Stimulated activated CD4-positive, alpha-beta T cell treated with anti-CD3 and anti-CD28 coated beads, Interleukin-1b, Interleukin-23, amount 100 ng/mL, for 1 hour (primary cell): ENCODE measurements at regions not wholly inside any gene's neighbourhood (a gene's known extent, or its start where the extent isn't known, plus 50 kb on each side); places are given as distances from the start of the nearest gene placed in this dataset.

ENCODE experiments used
- DNase-seq, 2 donors: peaks; one replicate each; pipeline ENCODE4 v3.0.0-alpha.2; 2020; ENCODE audit warnings: low read depth in 2 of 2

DNA sequence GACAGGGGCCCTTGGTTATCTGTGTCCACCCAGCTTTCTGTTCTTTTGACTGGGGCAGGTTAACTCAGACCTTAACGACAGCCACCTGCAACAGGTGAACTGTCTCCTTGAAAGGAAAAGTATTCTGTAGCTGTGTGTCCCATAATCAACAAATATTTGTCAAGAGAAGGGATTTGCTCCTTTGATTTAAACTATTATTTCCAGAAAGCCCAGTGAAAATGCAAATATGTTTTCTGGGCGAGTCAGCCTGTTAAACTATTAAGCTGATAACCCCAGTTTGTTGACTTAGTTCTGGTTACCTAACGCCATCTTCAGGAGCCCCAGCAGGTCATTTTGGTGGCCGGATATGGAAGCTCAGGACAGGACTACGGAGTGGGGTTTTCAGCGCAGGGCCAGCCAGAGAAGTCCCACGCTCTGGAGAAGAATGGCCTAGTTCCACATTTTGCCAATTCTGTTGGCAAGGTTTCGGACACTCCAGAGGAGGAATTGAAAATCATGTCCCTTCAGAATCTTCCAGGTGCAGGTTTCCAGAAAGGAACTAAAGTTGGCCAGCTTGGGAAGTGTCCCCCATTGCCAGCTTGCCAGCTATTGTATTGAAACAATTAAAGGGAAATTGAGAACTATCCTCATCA, 54.5 kb downstream of the ADRA2A start:
- DNase-seq: no peak

GRCh38 chr10:111137007-111137406, 60.2 kb downstream of the ADRA2A start:
- no peak for DNase-seq

DNA sequence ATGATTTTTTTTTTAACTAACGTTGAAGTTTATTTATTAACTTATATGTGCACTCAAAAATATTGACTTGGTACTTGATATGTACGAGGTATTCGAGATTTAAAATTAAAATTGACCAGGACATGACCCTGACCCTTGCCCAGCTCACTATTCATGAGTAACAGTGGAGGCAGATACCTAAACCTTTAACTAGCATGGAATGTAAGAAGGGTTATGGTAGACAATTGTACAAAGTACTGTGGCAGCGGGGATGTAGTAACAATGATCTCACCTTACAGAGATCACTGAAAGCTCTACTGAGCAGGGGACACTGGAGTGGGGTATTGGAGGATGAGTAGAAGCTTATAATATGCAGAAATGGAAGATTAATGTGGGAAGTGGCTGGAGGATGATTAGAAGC, 60.8 kb downstream of the ADRA2A start:
- no peak for DNase-seq

- DNase-seq: no peak
Measured at GRCh38 chr10:111138544-111138943, 61.7 kb downstream of the ADRA2A start.

DNA sequence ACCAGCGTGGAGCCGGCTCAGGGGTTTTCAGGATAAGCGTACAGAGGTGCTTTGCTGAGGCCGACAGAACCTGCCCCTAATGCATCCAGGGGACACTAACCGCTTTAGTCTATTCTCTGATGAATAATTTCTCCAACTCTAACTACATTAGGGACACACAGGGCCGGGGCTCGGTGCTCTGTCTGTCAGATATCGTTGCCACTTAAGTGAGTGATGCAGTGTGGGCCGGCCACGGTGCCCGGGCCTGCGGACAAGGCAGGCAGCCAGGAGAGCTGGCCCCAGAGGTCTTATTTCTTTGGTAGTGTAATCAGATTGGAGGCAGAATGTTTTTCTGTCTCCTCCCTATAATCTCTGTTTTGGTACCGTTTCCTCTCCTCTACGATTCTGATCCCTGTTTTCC, 62.7 kb downstream of the ADRA2A start:
- no peak for DNase-seq

DNA sequence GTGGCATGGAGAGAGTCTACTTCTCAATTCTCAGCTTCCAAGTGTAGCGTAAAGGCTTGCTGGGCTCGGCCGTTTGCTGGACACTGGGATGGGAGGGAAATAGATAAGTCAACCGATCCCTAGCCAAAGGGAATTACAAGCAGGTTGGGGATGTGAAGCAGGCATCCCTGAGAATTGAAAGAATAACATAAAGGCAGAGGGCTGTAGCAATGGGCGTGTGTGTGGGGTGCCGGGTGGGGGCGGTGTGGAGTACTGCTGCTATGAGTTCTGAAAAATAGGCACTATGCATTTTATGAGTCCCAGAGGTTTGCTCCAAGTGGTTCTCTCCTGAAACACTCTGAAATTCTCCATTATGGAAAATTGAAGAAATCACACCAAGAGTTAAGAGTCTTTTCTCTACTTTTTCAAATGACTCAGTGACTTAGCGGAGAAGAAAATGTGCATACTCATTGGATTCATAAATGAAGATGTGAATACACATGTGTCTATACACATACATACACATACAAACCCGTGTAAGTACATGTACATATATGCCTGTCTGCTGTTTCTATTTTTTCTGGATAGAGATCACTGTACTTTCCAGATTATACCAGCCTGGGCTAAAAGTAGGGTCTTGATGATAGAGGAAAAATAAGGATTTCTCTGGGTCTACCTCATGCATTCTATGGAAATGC, 65.4 kb downstream of the ADRA2A start:
- DNase-seq: no peak

DNA sequence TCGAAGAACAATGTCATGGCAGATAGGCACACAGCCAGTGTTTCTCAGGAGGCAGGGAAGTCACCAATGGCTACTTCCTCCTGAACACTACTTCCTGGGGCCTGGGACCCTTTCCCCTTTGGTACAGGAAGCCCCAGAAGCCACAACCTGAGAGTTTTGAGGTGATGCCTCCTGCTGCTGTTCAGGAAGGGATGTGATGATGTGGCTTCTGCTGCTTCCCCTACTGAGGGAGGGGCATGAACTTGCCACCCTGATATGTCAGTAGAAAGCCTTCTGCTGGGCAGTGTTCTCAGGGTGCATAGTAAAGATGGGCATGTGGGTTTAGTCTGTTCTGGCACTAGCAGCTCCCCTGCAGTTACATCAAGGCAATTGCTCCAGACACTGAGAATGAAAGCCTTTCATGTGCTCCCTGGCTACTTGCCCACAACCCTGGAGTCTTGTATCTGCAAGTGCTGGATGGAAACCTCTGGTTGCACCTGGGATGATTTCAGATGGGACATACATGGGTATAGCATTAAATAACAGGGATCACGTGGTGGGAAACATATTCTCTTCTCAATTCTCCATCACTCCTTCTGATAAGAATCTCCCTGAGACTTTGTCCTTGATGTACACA, 69.3 kb downstream of the ADRA2A start:
- DNase-seq: no peak

- no peak for DNase-seq
Measured at GRCh38 chr10:111148025-111148424, 71.2 kb downstream of the ADRA2A start.

DNA sequence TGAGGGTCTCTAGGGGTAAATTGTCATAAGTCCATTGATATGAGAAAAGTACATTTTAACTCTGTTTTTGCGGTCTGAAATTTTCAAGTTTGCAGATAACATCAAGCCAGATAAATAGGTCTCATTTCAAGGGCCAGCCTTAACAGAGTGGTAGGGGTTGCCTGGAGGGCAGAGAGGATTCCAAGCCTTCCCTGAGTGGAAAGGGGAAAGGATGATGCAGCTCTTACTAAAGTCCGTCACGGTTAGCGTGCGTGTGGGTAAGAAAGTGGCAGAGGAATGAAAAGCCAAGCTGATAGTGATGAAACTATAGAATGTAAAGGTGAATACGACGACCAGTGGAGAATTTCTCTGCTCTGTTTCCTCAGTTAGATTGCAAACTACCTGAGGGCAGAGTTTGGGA, 71.6 kb downstream of the ADRA2A start:
- DNase-seq: no peak

DNA sequence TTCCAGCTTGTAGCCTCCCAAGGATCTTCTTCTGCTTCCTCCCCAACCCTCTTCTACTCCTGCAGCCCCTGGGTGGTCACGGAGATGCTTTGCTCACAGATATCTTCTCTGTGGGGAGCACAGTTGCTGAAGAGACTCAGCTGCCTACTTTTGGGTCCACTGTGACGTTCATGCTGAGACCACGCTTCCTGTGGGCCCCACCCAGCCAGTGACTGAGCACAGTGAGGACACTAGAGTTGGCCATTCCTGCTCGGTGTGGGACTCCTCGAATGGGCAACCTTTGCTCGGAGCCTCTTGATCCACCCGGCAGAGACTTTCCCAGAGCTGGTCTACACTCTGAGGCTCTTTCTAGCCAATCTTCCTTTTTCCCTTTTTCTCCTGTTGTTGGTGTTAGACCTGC, 73.9 kb downstream of the ADRA2A start:
- no peak for DNase-seq

GRCh38 chr10:111151595-111152307, 74.9 kb downstream of the ADRA2A start:
- DNase-seq: no peak

DNA sequence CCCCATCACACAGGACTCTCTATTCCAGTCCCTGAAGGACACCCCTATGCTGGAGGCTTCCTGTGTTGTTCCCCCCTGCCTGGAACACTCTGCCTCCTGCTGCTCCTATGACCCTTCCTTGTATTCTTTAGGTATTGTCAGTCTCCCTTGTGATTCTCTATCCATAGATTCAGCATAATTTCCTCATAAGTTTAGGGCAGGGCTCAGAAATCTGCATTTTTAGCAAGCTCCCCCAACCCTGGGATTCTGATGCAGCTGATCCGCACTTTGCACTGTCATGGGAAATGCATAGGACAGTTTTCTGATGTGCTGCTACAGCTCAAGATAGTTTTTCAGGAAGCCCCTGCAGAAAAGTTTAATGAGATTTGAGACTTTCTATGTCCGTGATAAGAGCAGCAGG, 79.9 kb downstream of the ADRA2A start:
- no peak for DNase-seq

GRCh38 chr10:111158595-111158994, 81.8 kb downstream of the ADRA2A start:
- DNase-seq: no peak

DNA sequence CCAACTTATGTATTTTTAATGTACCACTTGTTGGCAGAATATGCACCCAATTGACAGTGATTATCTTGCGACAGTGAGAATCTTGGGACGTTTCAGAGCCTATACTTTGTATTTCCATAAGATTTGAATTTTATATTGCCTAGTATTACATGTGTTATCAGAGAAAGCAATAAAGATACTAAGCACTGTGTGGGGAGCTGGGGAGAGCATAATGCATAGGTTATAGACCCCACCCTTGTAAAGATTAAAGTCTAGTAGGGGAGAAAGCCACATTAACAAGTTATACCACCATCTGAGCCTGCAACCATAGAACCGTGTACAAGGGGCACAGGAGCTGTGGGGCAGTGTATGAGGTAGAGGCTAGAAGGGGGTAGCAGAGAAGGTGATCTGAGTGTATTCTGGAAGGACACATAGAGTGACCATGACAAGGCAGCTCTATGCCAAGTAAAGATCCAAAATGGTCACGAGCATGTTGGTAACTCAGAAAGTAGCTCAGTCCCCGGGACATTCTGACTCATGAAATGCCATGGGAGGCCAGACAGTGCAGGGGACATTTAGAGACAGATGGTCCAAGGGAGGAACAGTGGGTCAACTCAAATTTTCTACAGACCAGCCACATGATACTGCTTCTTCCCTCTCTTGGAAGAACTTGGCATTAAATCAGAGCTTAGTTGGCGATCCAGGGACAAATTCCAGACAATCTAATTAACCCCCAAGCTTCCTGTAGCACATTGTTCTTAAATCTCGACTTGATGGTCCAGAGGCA, 84.5 kb downstream of the ADRA2A start:
- DNase-seq: no peak

- no peak for DNase-seq
Measured at GRCh38 chr10:111171183-111171582, 94.4 kb downstream of the ADRA2A start.

GRCh38 chr10:111175787-111176186, 99.0 kb downstream of the ADRA2A start:
- DNase-seq: no peak

DNA sequence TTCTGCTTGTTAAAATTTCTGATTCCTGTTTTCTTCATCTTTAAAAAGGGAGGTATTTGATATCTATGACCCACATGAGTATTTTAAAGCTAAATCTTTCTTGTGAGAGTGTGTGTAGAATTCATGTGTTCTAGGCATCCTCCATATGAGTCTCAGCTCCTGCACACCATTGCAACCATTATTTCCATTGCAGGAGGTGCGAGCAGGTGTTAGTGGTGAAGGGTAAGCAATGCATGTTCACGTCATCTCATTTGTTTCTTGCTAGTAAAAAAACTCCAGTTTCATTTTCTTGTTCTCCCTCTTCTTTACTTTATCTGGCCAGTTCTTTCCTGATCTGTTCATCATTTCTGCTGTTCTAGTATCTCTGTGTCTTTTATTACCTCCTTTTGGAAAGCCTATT, 100.5 kb downstream of the ADRA2A start:
- DNase-seq: no peak

- DNase-seq: no peak
Measured at GRCh38 chr10:111179514-111179913, 102.7 kb downstream of the ADRA2A start.

GRCh38 chr10:111186358-111186757, 109.5 kb downstream of the ADRA2A start:
- DNase-seq: no peak

GRCh38 chr10:111187096-111187495, 110.3 kb downstream of the ADRA2A start:
- no peak for DNase-seq

DNA sequence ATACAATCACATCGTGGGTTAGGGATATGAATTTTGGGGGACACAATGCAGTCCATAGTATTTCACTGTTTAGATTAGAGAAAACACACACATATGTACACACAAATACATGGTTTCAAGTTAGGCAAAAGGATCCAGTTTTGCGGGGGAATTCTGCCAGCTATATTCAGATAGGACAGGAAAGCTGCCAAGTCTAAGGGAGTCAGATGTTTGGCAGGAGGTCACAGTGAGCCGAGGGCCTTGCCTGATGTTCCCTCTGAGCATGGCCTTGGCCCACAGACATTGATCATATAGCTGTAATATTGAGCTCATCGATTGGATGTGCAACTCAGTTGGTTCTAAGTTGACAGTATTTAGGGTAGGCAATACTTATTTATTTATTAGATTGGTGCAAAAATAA, 122.8 kb downstream of the ADRA2A start:
- no peak for DNase-seq
